H1 (cell line): ENCODE measurements at regions not wholly inside any gene's neighbourhood (a gene's known extent, or its start where the extent isn't known, plus 50 kb on each side); places are given as distances from the start of the nearest gene placed in this dataset.

Experiments used
- TF ChIP-seq, protein P1 (sequence below): IDR thresholded peaks from 2 replicates; pipeline ENCODE4 v1.6.1; 2011; ENCODE audit warnings: low read length, improper control_type of control experiment

DNA sequence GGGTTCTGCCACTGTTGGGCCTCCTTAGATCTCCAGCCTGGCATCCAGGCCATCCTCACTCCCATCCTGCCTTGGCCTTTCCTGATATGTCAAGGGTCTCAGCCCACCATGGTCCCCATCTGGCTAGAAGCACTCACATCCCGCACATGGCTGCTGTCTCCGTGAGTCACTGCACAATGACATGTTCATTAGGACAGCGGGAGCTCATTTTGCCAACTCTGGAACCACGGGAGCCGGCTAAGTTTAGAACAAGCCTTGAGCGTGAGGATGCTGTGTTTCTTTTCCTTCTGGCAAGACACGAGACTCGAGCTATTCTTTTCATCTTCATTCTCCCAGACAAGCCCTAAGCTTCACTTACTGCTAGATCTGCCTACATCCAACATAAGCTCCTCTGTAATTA, 65.7 kb upstream of the KSR1 start (continued):
- TF ChIP-seq, protein P1, sequence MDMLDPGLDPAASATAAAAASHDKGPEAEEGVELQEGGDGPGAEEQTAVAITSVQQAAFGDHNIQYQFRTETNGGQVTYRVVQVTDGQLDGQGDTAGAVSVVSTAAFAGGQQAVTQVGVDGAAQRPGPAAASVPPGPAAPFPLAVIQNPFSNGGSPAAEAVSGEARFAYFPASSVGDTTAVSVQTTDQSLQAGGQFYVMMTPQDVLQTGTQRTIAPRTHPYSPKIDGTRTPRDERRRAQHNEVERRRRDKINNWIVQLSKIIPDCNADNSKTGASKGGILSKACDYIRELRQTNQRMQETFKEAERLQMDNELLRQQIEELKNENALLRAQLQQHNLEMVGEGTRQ = no peak
